ENCODE measurements at regions not wholly inside any gene's neighbourhood (a gene's known extent, or its start where the extent isn't known, plus 50 kb on each side); places are given as distances from the start of the nearest gene placed in this dataset.

DNA sequence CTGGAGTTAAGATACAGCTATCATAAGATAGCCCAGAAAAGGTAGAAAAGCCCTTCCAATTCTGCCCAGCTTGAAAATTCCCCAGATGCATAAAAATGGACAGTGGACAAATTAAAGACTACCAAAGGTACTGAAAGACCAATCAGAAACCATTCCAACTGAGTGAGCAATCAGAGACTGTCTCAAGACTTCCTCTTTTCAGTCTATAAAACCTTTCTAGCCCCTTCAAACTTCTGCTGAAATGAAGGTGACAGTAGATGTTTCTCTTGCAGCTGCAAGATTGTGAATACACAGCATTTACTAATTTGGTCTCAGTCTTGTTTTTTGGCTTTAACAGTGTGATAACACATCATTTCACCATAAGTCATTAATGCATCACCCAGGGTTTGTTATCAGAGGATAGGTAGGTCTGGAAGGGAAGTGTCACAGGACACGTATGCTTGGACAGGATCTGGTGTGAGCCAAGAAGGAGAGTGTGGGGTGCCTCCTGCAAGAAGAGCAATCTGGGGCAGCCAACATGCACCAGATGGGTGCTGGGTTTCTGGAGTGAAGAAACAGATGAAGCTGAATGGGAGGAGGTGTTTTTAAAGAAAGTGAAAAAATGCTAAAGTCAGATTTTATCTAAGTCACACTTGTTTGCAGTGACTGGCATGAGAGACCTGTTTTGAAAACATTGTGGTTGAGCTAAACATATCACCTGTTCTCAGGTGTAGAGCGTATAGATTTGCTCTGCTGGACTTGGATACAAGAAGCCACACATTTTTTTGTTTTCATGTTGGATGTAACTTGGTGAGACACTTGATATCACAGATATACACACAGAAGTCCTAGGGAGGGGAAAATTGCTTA is 75.3 kb upstream of the DDX18 start:
- no peak for DNase-seq (ENCODE audit: low spot score in 2 of 2)
- H3K4me1 Mint-ChIP-seq, result no peaks in the 10 kb centered on the region
- ATAC-seq, result no peak
- H3K36me3 Mint-ChIP-seq, result no peaks in the 10 kb centered on the region
- H3K27ac Mint-ChIP-seq, result no peak overlapping the region
- H3K4me3 Mint-ChIP-seq, result no peak overlapping the region
- H3K9me3 Mint-ChIP-seq, result peaks cover 4% of the 10 kb centered on the region

DNA sequence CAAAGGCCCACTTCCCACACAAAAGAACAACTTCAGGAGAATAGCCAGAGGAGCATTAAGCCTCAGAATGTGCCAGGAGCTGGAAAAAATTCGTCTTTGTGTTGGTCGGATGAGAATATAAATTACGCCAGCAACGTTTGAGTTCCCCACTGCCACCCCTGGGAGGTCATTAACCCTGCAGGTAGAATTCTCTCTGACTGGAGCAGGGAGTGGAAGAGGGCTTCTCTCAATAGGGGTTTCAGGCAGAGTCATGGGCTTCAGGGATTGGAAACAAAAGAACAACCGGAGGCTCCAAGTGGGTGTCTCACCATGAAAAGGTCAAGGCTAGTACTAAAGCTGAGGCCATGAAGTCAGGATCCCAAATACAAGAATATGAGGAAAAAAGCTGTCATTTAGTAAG is 69.0 kb upstream of the DDX18 start:
- DNase-seq (ENCODE audit: low spot score in 2 of 2) (no peak), ATAC-seq (no peak)
- Mint-ChIP-seq H3K27ac (no peak overlapping the region), H3K9me3 (peaks cover 2% of the 10 kb centered on the region), H3K4me1 (no peaks in the 10 kb centered on the region), H3K4me3 (no peak overlapping the region), H3K36me3 (no peaks in the 10 kb centered on the region)

DNA sequence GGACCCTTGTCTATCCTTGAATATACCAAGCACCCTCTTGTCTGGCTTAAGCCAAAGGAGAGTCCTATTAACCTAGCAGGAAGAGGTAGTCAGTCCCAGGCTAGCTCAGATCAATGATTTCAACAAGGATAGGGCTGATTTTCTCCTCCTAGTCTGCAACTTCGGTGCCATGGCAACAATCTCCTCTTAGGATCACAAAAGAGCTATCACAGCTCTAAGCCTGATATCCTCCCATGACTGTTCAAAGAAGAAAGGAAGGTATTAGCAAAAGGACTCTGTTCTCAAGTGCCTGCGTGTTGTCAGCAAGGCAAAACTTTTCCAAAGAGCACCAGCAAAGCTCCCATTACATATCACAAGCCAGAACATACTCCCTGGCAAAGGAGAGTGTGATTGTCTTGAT is 58.7 kb upstream of the DDX18 start:
- H3K36me3 Mint-ChIP-seq, result no peaks in the 10 kb centered on the region
- no peak overlapping the region for H3K4me3 Mint-ChIP-seq
- no peaks in the 10 kb centered on the region for H3K4me1 Mint-ChIP-seq
- ATAC-seq (no peak), DNase-seq (ENCODE audit: low spot score in 2 of 2) (no peak)
- no peak overlapping the region for H3K27ac Mint-ChIP-seq
- peaks cover 3% of the 10 kb centered on the region for H3K9me3 Mint-ChIP-seq

DNA sequence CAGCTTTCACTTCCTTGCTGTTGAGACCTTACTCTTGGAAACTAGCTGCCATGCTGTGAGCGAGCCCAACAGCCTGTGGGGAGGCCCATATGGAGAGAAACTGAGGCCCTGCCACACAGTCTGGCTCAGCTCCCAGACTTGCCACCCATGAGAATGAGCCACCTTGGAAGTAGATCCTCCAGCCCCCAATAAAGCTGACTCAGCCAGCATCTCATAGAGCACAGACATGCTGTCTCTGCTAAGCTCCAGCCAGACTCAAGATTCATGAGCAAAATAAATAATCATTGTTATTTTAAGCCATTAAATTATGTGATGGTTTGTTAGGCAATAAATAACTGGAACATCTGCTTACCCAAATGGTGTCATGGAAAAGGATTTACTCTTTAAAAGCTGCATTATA is 53.6 kb upstream of the DDX18 start:
- Mint-ChIP-seq H3K9me3 (peaks cover 2% of the 10 kb centered on the region), H3K4me1 (no peaks in the 10 kb centered on the region), H3K27ac (no peak overlapping the region), H3K36me3 (no peaks in the 10 kb centered on the region), H3K4me3 (no peak overlapping the region)
- ATAC-seq (no peak), DNase-seq (ENCODE audit: low spot score in 2 of 2) (no peak)

DNA sequence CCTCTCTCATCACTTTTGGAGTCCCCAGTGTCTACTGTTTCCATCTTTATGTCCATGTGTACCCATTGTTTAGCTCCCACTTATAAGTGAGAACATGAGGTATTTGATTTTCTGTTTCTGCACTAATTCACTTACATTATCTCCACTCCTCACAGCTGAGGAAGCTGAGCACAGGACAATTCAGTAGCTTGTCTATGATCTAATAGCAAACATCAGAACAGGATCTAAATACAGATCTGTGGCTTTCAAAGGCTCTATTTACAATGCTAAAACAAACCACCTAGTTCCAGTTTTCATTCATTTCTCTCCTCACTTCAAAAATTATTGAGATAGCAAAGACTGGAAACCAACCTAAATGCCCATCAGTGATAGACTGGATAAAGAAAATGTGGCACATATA is 52.0 kb upstream of the DDX18 start:
- Mint-ChIP-seq H3K36me3 (no peaks in the 10 kb centered on the region), H3K9me3 (peaks cover 2% of the 10 kb centered on the region), H3K27ac (no peak overlapping the region), H3K4me1 (no peaks in the 10 kb centered on the region), H3K4me3 (no peak overlapping the region)
- no peak for DNase-seq (ENCODE audit: low spot score in 2 of 2)
- ATAC-seq, result no peak

DNA sequence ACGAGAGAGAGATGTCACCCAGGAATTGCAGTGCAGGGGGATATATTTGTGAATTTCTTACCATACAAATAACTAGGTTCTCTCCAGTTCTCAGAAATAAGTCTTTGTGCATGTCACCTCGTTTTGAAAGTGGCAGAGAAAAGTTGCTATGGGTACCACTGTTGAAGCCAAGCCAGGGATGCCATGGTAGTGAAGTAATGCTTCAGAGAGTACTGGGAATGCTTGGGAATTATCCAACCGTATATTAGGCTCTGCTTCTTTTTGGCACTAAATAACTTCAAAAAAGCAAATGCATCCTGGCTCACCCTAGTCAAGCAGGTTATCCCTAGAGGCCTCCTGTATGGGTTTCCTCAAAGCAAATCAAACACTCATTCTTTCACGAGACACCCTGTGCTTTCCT is 50.7 kb upstream of the DDX18 start:
- Mint-ChIP-seq H3K4me1 (no peaks in the 10 kb centered on the region), H3K9me3 (peaks cover 2% of the 10 kb centered on the region), H3K36me3 (no peaks in the 10 kb centered on the region), H3K27ac (no peak overlapping the region), H3K4me3 (no peak overlapping the region)
- ATAC-seq (no peak), DNase-seq (ENCODE audit: low spot score in 2 of 2) (no peak)
